ENCODE measurements at regions not wholly inside any gene's neighbourhood (a gene's known extent, or its start where the extent isn't known, plus 50 kb on each side); places are given as distances from the start of the nearest gene placed in this dataset.

DNA sequence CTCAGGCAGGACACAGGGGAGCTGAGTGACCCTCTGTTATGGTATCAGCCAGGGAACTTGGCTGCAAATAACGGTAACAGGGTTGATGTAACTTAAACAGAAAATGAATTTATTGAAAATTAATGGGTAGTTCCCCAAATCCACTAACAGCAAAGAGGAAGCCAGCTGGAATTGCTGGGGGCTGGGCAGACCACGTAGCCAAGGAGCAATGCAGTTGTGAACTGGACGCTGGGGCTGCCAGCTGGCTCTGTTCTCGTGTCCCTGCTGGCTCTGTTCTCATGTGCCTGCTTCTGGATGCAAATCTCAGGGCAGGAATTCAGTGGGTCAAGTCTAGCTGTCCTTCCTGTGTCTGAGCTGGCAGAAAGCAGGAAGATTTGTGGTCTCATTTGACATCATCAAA, 1383.3 kb upstream of the TMEM132C start:
- H3K4me3 ChIP-seq (replicated peaks; ENCODE audit: low read depth, low read length) = no peak overlapping the region
- DNase-seq (ENCODE audit: extremely low read depth, low read depth) = no peak
- TF ChIP-seq, protein P1, sequence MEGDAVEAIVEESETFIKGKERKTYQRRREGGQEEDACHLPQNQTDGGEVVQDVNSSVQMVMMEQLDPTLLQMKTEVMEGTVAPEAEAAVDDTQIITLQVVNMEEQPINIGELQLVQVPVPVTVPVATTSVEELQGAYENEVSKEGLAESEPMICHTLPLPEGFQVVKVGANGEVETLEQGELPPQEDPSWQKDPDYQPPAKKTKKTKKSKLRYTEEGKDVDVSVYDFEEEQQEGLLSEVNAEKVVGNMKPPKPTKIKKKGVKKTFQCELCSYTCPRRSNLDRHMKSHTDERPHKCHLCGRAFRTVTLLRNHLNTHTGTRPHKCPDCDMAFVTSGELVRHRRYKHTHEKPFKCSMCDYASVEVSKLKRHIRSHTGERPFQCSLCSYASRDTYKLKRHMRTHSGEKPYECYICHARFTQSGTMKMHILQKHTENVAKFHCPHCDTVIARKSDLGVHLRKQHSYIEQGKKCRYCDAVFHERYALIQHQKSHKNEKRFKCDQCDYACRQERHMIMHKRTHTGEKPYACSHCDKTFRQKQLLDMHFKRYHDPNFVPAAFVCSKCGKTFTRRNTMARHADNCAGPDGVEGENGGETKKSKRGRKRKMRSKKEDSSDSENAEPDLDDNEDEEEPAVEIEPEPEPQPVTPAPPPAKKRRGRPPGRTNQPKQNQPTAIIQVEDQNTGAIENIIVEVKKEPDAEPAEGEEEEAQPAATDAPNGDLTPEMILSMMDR (IDR thresholded peaks at IDR 0.05; ENCODE audit: low read depth, low read length, missing control alignments) = no peak

DNA sequence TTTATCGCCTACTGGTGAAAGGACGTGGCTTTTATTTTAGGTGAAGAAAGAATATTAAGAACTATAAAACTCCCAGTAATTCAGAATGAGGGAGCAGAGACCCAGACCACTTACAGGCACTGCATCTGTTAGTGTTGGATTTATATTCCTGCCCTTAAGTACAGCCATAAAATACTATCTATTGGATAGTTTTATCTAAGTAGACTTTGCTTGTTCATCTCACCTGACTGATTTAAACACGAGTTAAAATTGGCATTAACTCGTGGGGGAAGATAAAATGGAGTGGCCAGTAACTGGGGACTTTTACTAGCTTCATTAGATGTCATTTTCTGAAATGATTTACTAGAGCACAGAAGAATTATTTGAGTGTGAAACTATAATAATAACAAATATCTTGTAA, 1377.5 kb upstream of the TMEM132C start:
- TF ChIP-seq, protein P1 (IDR thresholded peaks at IDR 0.05; ENCODE audit: low read depth, low read length, missing control alignments) = no peak
- no peak for DNase-seq (ENCODE audit: extremely low read depth, low read depth)
- no peak overlapping the region for H3K4me3 ChIP-seq (replicated peaks; ENCODE audit: low read depth, low read length)

DNA sequence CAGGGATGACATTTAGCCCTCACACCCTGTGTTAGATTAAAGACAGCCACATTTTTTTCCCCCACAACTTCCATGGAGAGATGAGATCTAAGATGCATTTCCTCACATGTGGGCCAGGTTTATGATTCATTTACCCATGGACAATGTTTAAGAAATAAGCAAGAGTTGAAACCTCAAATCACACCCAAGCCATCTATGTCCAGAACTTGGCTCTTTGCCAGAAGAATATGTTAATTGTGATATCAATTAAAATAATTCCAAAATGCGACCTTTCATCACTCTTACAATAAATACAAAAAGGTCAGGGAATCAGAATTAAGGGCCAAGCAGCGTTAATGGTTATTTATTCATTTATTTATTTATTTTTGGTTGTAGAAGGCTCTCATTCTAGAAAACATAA, 1376.9 kb upstream of the TMEM132C start:
- DNase-seq (ENCODE audit: extremely low read depth, low read depth) = no peak
- H3K4me3 ChIP-seq (replicated peaks; ENCODE audit: low read depth, low read length) = no peak overlapping the region
- TF ChIP-seq, protein P1 (IDR thresholded peaks at IDR 0.05; ENCODE audit: low read depth, low read length, missing control alignments) = no peak

DNA sequence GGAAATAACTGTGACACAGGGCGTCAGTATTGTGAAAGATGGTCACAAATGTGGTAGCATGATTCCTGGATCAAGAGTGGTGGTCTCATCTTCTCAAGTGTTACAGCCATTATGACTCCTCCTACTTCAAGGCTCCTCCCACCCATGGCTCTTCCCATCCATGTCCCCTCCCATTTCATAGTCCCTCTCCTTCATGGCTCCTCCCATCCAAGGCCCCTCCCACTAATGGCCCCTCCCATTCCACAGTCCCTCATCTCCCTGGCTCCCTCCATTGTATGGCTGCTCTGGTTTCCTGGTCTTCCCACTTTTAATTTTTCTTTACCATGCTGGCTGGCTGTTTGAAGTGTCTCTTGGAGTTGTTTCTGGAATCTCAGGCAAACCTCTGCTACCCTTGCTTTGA, 1375.2 kb upstream of the TMEM132C start:
- H3K4me3 ChIP-seq (replicated peaks; ENCODE audit: low read depth, low read length) = no peak overlapping the region
- TF ChIP-seq, protein P1 (IDR thresholded peaks at IDR 0.05; ENCODE audit: low read depth, low read length, missing control alignments) = no peak
- DNase-seq (ENCODE audit: extremely low read depth, low read depth) = no peak

DNA sequence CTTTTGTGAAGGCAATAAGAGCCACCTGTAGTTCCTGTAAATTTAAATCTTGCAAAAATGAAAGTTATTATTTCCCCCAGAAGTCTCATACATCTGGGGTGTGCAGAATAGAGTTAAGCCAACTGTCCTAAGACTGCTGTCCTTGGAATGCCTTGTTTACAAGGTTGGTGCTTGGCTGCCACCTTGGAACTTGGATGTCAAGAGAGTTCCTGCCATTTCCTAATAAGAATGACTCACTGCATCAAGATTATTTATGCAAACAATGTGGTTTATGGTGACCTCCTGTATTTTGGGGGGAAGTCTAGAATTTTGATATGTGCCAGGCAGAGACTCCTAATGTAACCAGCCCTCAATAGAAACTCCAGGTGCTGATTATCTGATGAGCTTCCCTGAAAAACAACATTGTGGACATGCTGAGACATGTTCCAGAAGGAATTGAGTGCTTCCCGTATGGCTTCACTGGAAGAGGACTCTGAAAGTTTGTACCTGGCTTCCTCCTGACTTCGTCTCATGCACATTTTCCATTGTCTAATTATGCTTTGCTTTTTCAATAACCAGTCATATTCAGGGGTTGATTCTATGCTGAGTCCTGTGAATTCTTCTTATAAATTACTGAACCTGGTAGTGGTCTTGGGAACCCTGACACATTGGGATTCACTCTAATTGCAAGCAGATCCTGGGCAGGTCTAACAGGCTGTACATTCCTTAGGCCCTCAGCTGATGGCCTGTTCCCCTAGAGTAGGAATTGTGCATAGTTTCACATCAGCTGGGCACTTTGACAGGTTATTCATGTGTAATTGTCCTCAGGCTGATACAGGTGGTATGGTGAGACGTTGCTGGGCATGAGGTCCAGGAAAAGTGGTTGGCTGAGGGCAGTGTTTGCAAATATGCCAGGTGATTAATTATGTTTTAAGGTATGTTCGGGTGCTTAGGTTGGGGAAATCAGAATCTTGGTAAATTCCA, 1370.7 kb upstream of the TMEM132C start:
- TF ChIP-seq, protein P1 (IDR thresholded peaks at IDR 0.05; ENCODE audit: low read depth, low read length, missing control alignments) = no peak
- no peak for DNase-seq (ENCODE audit: extremely low read depth, low read depth)
- no peak overlapping the region for H3K4me3 ChIP-seq (replicated peaks; ENCODE audit: low read depth, low read length)

DNA sequence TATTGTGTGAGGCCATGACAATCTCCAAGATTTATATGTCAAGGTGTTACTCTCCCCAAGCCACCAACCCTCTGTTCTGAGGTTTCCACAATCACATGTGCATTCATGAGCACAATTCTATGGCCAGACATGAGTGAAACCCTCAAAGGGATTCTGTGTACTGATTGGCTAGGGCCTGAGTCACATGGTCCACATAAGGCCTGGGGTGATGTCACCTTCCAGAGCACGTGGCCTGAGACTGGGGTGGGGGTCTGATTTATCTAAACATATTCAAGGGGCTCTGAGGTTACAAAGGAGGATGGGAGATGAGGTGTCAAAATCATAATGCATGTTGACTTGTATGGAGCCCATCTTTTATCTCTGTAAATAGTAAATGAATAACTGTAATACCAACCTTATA, 1369.9 kb upstream of the TMEM132C start:
- DNase-seq (ENCODE audit: extremely low read depth, low read depth) = no peak
- TF ChIP-seq, protein P1 (IDR thresholded peaks at IDR 0.05; ENCODE audit: low read depth, low read length, missing control alignments) = no peak
- H3K4me3 ChIP-seq (replicated peaks; ENCODE audit: low read depth, low read length) = no peak overlapping the region
